ENCODE measurements at regions not wholly inside any gene's neighbourhood (a gene's known extent, or its start where the extent isn't known, plus 50 kb on each side); places are given as distances from the start of the nearest gene placed in this dataset.

DNA sequence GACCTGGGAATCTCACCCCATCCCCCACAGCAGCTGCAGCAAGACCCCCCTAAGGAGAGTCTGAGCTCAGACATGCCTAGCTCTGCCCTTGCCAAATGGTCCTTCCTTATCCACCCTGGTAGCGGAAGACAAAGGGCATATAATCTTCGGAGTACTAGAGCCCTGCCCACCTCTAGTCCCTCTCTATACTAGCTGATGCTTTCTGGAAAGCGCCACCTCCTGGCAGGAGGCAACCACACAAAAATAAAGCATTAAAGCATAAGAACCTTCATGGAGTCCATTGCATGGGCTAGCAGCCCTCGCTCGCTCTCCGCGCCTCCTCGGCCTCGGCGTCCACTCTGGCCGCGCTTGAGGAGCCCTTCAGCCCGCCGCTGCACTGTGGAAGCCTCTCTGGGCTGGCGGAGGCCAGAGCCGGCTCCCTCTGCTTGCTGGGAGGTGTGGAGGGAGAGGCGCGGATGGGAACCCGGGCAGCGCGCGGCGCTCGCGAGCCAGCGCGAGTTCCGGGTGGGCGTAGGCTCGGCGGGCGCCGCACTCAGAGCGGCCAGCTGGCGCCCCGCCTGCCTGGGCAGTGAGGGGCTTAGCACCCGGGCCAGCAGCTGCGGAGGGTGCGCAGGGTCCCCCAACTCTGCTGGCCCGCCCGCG, 941.2 kb downstream of the SUCLG1 start:
- no peak for DNase-seq

DNA sequence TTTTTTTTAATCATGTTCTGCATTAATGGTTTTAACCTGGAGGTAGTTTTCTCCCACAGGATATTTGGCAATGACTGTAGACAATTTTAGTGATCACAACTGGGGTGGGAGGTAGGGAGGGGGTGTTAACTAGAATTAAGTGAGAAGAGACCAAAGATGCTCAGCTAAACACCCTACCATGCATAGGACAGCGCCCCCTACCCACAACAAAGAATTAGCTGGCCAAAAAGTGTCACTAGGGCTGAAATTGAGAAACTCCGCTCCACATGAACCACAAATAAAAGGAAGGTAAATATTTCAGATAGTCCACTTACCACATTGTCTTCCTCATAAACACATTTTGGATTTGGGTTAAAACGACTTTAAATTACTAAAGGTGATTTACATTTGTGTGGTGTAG, 942.6 kb downstream of the SUCLG1 start:
- DNase-seq: no peak

DNA sequence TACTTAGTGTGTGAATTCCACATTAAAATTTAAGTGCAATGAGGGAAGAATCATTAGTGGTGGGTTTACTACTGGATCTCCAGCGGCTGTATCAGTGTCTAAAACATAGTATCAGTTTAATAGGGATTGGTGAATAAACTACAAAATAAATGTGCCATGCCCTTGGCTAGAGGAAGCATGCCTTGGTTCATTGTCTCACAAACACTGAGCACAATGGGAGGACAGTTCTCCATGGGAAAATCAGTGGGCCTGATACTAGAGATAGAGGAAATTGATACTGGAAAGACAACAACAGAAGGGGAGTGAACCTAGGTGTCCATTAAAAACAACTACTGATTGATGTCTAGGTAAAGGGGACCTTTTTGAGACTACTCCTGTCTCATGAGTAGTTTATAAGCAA, 971.6 kb downstream of the SUCLG1 start:
- no peak for DNase-seq

DNA sequence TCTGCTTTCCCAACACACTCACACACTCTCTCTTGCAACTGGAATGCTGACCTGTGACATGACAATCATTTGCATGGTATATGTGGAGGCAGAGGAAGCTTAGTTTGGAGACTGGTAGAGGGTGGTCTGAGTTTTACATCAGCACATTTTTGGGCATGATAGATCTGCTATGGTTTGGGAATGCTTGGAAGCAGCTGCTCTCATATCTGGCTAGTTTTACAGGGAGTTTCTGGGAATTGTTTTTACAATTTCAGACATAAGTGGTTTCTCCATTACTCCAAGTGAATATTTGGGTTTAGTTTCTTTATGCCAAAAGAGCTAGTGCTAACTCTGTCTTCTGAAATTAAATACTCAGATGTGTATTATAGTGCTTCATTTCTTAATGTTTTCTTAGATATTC, 977.6 kb downstream of the SUCLG1 start:
- no peak for DNase-seq

DNA sequence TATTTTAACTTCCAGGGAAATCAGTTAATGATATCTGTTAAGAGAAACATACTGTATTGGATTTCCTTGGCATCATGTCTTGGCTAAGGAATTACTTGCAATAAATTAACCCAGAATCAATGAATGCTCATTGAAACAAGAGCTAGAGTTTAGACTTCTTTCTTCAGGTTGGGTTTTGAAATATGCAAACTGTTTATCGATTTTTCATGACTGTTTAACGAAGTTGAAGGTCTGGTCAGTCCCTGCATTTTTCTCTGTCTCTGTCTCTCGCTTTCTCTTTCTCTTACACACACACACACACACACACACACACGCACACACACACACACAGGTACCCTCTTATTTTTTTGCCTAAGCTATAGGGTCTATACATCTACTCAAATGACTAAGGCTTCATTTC, 981.0 kb downstream of the SUCLG1 start:
- no peak for DNase-seq

DNA sequence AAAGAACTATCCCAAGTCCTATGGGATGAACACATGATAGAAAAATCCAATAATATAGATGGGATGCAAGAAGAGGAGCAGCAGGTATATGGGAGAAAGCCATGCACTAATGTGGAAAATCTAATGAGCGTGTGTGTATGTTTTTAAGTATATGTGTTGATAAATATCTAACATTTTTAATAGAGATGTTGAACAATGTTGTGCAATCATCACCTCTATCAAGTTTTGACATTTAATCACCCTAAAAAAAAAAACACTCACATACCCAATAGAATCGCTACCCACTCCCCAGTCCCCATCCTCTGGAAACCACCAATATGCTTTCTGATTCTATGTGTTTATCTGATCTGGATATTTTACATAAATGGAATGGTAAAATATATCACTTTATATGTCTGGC, 983.7 kb downstream of the SUCLG1 start:
- DNase-seq: no peak

DNA sequence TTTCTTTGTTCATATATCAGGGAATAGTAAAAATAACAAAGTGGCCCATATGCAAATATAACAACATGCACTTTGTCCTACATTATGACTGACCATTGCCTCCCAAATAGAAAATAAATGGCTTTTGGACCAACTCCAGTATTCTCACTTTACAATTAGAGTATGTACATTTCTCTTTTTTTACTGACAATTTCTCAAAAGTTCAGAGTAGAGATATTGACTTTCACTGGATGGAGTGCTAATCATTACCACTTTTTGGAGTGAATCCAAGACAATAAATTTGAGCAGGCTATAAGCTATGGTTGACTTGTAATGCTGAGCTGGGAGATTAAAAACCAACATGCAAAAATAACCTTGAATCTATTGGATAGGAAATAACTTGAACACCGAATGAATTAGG, 987.4 kb downstream of the SUCLG1 start:
- DNase-seq: no peak

DNA sequence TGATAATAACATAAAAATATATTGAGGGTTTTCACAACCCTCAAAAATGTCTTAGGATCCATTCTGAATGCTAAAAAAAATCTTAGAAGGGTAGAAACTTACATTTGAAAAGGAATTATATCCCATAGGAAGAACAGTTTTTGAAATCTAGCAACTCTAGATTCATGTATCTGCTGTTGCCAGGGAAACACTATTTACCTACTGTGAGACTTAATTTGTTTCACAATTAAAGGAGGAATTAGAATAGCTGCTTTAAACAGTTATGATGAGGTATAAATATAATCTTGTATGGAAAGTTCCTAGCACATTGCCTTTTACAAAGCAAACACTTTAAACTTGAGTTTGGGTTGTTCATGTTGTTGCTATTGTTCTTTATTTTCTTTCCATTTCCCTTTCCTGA, 988.2 kb downstream of the SUCLG1 start:
- no peak for DNase-seq

DNA sequence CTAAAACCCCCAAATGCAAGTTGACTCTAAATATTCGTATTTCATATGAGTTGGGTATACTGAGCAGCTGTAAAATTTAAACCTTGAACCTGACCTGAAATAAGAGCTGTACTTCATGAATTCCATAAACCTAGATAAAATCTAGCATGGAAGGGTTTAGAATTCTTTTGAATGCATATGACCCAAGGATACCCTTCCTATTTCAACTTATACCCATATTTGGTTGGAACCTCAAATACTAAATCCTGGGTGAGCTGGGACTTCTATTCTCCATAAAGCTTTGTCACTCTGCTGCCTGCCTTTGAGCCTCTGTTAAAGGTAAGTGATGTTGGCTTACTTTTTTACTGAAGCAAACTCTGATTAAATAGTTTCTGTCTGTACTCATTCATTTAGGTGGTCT, 994.6 kb downstream of the SUCLG1 start:
- DNase-seq: no peak

DNA sequence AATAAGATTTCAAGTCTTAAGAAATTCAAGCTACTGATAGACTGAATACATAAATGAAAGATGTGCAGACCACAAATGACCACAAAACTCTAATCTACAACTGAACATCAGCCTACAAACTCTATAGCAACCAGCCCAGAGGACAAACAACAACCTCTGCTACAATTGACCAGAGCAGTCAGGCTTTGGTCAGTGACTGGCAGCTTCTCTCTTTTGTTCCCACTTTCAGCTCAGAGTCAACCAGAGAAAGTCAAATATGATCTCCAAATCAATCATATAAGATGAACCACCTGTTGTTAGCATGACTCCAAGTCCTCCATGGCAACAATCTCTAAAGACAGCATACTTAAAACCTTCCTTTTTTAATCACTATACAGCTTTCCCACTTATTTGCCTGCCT, 996.2 kb downstream of the SUCLG1 start:
- DNase-seq: no peak

DNA sequence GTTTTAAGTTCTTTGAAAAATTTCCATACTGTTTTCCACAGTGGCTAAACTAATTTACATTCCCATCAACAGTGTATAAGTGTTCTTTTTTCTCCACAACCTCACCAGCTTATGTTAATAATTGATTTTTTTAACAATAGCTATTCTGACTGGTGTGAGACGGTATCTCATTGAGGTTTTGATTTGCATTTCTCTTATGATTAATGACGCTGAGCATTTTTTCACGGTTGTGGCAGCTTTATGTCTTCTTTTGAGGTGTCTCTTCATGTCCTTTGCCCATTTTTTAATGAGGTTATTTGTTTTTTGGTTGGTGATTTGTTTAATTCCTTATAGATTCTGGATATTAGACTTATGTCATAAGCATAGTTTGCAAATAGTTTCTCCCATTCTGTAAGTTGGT, 997.9 kb downstream of the SUCLG1 start:
- no peak for DNase-seq

DNA sequence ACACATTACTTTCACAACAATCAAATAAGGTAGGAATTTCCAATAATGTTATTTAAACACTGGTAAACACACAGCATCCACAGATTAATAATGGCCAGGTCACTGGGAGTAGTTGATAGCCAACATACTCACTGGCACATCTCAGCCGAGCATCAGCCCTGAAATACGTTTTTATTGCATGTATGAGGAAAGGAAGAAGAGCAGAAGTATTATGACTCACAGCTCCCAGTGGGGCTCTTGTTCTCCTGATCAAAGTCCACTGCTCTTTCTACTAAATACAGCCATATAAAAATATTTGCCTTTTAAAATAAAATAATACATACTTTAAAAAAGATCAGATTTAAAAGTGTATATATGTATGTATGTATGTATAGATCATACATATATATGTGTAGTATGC, 999.6 kb downstream of the SUCLG1 start:
- DNase-seq: no peak

DNA sequence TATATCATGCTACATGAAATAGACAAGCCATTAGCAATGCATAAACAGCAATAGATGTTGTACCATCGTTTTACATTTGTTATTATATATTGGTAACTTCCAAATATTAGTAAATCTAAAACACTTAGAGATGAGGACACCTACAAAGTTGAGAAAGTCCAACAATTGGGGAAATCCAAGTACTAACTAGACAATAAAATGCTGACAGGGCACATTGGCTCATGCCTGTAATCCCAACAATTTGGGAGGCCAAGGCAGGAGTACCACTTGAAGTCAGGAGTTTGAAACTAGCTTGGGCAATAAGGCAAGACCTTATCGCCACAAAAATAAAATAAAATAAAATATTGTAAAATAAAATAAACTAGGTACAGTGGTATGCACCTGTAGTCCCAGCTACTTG, 1023.1 kb downstream of the SUCLG1 start:
- DNase-seq: no peak

DNA sequence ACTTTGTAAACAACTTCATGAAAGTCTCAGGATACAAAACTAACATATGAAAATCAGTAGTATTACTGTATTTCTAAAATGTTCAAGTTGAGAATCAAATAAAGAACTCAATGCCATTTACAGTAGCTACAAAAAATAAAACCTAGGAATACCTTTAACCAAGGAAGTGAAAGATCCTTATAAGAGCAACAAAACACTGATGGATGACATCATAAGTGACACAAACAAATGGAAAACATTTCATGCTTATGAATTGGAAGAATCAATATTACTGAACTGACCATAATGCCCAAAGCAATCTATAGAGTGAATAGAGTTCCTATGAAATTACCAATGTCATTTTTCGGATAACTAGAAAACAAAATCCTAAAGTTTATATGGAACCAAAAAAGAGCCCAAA, 1038.1 kb downstream of the SUCLG1 start:
- DNase-seq: no peak

DNA sequence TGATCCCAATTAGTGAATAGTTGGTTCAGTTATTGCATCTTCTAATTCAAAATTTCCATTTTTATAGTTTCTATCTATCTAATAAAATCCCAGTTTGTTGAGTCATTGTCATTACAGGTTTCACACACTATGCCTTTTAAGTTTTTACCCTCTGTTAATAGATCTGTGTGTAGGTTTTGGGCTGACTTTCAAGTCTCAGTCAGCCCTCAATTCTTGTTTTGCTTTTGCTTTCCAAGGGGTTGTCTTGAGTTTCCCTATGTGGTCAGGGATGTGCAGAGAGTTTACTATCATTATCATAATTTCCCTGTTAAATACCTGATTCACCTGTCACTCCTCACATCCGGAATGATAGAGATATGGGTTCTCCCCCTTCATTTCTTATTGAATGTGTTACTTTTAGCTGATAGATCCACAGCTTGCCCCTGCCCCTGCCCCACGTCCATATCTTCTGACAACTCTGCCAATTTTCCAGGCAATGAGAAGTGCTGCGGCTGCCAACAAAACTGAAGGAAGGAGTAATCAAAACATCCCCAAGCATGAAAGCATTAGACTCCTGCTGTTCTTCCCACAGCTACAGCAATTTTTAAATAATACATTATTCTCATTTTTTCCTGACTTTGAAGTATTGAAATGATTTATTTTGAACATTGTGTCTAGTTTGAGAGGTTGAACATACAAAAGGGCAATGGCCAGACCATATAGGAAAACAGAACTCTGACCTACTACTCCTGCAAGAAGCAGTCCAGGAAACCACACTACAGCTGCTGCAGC, 1064.8 kb downstream of the SUCLG1 start:
- no peak for DNase-seq

DNA sequence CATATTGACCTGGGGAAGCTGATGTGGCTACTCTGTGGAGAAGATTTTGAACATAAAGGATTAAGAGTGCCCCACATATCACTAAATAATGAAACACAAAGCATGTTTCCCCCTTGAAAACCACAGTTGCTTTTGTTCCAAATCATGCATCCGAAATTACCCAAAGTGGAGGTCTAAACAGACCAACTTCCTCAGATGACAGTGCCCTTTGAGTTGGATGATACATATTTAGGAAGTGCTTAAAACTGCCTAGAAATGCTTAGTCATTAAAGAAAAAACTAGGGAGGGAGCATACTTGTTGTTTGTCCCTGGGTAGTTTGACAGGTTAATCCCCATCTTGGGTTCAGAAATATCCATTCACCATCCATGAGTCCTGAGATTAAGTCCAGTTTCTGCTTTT, 1070.3 kb downstream of the SUCLG1 start:
- DNase-seq: no peak

DNA sequence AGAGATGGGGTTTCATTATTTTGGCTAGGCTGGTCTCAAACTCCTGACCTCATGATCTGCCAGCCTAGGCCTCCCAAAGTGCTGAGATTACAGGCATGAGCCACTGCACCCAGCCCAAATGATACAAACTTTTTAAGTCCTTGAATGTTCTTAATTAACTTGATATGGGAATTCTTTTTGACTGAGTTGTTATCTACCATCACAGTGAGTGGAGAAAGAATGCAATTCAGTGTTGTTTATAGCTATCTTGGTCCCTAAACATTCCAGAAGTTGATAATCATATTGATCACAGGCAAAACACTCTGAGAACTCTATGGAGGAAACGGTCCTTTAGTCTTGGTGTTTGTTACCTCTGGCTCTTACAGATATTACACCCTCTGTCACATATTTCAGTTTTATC, 1072.5 kb downstream of the SUCLG1 start:
- DNase-seq: no peak

DNA sequence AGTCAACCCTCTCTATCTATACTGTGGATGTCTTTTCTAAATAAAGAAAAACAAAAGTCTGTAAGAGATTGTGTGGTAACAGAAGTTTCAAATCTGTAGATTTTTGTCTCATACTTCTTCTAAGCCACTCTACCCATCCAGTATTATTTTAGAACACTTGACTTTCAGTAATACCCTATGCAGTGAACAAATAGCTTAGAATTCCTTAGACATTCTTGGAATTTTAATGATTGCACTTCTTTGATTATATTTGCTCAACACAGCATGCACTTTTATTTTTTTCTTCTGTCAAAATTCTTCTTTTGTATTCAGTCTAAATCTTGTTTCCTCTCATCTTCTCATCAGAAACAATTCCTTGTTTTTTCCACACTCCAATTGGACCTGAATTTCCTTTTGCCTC, 1080.2 kb downstream of the SUCLG1 start:
- no peak for DNase-seq

DNA sequence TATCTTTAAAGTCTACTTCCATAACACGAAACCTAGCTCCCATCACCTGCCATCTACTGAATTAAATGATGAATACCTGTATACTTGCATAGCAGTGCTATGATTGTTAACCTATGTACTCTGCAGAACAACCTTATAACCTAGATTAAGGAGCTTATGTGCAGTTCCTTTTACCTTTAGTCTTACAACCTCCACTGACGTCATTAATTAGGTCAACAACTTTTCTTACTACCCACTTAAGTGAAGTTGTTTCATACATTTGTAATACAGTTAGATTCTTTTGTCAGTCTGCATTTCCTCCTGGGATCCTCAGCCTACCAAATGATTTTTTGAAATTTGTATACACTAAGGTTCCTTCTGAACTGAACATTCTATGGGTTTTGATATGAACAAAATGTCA, 1082.3 kb downstream of the SUCLG1 start:
- DNase-seq: no peak

DNA sequence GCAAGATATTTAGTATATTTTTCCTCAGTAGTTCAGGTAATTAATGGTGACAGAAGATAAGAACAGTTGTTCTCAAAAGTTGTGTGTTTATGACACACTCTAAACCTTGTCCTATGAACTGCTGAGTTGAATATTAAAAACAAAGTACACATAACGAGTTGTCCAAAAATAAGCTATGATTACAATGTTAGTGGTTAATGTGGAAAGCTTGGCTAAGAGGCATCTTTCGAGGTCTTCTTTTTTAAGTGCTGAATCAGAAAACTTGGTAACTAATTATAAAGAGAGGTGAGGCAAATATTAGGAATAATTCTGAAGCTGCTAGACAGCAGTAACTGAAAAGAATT, 1088.7 kb downstream of the SUCLG1 start:
- no peak for DNase-seq

DNA sequence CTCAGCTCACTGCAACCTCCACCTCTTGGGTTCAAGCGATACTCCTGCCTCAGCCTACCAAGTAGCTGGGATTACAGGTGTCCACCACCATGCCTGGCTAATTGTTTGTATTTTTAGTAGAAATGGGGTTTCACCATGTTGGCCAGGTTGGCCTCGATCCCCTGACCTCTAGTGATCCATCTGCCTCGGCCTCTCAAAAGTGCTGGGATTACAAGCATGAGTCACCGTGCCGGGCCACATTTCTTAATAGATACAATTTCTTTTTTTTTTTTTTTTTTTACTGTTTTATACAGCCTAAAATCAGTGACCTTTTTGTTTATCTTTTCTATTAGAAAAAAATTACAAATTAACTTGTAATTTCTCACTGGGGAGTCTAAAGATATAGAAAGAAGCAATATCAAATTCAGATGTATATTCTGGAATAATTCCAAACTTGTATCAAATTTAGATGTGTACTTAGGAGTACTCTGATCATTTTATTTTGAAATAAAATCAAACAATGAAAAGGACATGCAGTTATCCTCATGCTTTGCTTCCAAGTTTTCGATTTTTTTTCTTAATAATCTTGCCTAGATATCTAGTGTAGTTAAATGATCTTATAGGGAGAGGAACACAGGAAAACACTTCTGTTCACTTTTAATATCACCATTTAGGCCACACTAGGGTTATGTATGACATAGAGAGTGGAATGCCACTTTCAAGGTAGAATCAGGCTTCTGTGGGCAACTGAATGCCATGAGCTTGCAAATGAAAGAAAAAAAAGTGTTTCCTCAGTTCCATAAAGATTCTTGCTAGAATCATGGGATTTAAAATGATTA, 1089.3 kb downstream of the SUCLG1 start:
- DNase-seq: no peak

DNA sequence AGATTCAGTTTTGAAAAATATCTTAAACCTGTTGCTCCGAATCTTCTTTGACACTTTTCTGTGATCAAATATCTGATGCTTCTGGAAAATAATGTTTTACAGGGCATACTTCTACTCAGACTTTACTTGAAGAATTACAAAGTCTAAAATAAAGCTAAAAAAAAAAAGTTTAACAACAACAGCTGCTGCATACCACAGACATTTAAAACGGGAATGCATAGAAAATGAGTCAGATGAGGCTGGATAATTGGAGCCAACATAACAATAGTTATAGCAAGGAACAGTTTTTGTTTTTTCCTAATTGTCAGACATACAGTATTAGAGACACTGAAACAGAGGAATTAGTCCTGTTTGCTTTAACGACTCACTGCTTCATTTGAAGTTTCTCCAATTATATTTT, 1090.2 kb downstream of the SUCLG1 start:
- no peak for DNase-seq

DNA sequence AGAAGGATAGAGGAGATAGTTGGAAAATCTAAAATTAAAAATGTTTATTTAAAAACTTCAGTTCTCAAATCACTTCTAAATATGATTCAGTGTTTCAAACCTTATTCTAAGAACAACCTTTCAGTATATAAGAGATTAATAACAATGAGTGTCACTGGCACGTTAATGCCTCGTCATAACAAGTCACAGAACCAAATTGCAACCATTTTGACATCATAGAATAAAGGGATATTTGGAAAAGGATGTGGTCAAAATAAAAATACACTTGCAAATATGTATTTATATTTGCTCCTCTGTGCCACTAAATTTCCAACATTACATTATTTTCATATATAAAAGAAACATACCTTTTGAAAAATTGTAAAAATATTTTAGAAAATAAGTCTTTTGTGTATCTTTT, 1090.6 kb downstream of the SUCLG1 start:
- DNase-seq: no peak

DNA sequence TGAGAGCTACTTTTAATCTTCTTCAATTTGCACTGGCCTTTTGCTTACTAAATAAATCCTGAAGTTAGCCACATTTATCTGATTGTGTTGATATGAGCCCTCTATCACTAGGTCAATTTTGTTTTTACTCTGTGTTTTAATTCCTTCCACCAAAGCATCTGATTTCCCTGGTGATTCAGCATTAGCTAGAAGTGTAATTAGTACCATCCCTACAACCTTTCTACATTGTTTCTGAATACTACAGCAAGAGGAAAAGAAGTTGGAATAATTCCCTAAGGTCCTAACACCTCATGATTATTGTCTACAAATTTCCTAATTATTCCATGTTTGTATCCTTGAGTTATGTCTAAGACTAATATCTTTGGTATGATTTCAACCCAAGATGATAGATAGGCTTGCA, 1093.6 kb downstream of the SUCLG1 start:
- DNase-seq: no peak
